IPS-11a (cell line): ENCODE measurements at regions not wholly inside any gene's neighbourhood (a gene's known extent, or its start where the extent isn't known, plus 50 kb on each side); places are given as distances from the start of the nearest gene placed in this dataset.
A peak's percentile ranks its signal among the peaks of the same experiment; 100 is the strongest.
"Not testable (repeated sequence)": the region's sequence is repeated elsewhere in the genome, so short reads cannot be mapped to it uniquely, and the experiment has no call there.

Experiments used
- H3K4me3 ChIP-seq: one replicate; pipeline ENCODE4 v1.5.1; 2013; ENCODE audit warnings: low read depth, low read length, control low read depth

- no peak overlapping the region for H3K4me3 ChIP-seq
Measured at GRCh38 chr6:37078814-37079213, 73.4 kb downstream of the FGD2 start.

GRCh38 chr6:37081042-37081607 lies 75.7 kb downstream of the FGD2 start:
- no peak overlapping the region for H3K4me3 ChIP-seq

GRCh38 chr6:37082390-37083130 lies 77.1 kb downstream of the FGD2 start:
- no peak overlapping the region for H3K4me3 ChIP-seq

DNA sequence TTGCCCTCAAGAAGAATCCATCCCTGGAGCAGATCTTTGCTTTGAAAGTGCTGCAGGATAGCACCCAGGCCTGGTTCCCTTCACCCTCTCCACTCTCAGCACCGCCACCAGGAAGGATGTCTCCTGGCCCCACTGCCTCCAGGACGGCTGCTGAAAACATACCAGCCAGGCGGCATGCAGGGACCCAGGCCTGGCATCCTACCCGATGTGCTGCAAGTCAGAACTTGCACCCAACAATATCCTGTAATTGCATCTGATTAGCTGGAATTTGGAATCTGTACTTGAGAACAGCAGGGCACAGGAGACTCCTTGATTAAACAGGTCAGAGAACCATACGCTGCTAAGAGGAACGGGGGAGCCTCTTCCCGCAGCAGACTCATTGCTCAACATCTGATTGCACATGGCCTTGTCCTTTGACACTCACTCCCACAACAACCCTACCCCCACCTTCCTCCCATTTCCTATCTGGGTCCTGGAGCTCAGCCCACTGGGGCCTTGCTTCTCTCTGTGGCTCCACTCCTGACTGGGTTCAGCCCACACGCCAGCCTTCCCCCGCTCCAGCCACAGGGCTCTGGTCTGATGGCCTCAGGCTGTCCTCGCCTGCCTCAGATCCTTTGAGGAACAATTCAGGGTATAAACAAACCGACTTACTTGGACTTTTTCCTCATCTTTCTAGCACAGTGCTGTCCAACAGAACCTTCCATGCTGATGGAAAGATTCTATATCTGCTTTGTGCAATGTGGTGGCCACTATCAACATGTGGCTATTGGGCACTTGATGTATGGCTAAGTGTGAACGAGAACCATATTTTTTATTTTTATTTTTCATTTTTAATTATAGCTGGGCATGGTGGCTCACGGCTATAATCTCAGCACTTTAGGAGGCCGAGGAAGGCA lies 78.0 kb downstream of the FGD2 start:
- H3K4me3 ChIP-seq, result no peak overlapping the region

GRCh38 chr6:37084665-37085064 lies 79.2 kb downstream of the FGD2 start:
- not testable (repeated sequence) for H3K4me3 ChIP-seq

- H3K4me3 ChIP-seq, result no peak overlapping the region
Measured at GRCh38 chr6:37085198-37085597, 79.7 kb downstream of the FGD2 start.

- H3K4me3 ChIP-seq, result no peak overlapping the region
Measured at GRCh38 chr6:37088897-37089296, 81.1 kb upstream of the PIM1 start.

DNA sequence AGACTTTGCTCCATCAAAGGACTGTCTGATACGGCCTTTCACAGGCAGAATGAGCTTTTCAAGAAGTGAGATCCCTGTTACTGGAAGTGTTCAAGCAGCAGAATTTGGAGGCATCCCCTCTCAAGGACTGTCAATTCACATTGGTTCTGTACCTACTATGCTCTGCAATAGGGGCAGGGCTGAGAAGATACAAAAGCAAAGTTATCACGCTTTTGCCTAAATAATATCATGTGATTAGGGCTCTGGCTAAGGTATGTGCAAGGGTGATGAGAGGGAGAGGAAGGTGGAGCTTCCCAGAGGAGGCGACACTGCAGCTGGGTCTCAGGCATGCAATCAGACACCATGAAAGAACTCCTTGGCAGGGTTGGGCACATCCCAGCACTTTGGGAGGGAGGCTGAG lies 80.2 kb upstream of the PIM1 start:
- H3K4me3 ChIP-seq, result no peak overlapping the region

DNA sequence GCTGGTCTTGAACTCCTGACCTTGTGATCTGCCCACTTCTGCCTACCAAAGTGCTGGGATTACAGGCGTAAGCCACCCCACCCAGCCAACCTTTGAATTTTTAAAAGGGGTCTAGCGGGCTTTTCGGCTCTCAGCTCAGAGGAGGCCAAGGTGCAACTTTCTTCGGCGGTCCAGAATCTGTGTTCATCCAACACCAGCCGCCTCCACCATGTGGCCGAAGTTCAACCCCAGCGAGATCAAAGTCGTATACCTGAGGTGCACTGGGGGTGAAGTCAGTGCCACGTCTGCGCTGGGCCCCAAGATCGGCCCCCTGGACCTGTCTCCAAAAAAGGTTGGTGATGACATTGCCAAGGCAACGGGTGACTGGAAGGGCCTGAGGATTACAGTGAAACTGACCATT lies 78.8 kb upstream of the PIM1 start:
- H3K4me3 ChIP-seq, result not testable (repeated sequence)

- not testable (repeated sequence) for H3K4me3 ChIP-seq
Measured at GRCh38 chr6:37091586-37091985, 78.4 kb upstream of the PIM1 start.

DNA sequence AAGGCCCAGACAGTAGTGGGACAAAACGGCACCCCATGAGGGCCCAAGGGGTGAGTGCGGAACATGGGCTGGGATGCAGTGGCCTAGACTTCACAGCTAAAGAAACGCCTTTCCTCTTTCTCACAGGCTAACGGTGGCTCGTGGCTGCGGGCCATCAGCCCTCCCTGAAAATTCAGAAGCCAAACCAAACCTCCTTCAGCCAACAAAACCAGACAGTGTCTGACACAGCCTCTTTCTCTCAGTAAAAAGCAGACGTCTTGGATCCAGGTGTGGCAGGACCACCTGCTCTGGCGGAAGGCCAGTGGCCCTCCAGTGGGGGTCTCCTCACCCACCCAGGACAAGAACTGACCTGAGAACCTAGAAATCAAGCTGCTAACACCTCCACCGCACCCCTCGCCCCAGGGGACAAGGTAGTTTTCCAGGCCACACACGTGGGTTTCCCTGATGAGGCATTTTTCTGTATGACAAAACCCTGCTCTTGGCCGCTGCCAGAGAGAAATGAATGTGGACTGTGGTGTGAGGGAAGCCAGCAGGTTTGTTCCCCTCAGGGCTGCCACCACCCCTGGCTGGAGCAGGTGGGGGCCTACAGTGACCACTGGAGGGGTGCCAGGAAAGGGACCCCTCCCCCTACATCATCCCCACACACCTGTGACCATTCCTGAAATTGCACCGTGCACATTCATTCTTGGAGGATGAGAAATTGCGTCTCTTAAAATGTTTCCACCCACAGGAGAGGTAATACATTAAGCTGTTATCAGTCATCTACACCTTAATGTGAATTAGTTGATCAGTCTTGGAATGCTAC lies 76.8 kb upstream of the PIM1 start:
- no peak overlapping the region for H3K4me3 ChIP-seq

- H3K4me3 ChIP-seq, result no peak overlapping the region
Measured at GRCh38 chr6:37093728-37094069, 76.3 kb upstream of the PIM1 start.

DNA sequence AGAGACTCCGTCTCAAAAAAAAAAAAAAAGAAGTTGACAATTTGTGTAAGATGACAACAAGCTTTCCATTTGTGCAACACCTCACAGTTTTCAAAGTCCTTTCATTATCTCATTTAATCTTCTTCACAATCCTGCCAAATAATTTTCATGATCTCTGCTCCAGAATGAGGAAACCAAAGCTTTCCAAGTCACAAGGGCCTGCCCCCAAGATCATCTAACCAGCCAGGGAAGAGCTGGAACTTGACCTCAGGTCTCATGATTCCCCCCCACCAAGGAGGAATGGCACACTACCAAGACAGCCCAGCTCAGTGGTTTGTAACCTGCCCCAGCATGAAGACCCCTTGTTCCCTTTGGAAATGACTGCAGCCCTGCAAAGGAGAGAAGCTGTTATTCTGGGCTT lies 74.0 kb upstream of the PIM1 start:
- H3K4me3 ChIP-seq, result no peak overlapping the region

DNA sequence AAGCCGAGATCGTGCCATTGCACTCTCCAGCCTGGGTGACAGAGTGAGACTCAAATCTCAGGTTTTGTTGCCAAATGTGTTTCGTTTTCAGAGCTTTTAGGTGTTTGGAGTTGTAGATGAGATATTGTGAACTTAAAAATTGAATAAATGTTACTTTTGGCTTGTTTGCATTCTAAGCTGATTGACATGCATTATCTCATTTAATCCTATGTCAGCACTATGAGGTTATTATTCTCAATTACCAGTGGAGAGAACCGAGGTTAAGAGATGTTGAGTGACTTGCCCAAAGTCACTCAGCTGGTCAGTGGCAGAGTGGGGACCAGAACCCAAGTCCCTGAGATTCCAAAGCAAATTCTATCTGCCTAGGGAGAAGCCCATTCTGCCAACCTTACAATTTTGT lies 72.6 kb upstream of the PIM1 start:
- H3K4me3 ChIP-seq, result no peak overlapping the region

- H3K4me3 ChIP-seq, result no peak overlapping the region
Measured at GRCh38 chr6:37099442-37099841, 70.5 kb upstream of the PIM1 start.

- no peak overlapping the region for H3K4me3 ChIP-seq
Measured at GRCh38 chr6:37100745-37101144, 69.2 kb upstream of the PIM1 start.

DNA sequence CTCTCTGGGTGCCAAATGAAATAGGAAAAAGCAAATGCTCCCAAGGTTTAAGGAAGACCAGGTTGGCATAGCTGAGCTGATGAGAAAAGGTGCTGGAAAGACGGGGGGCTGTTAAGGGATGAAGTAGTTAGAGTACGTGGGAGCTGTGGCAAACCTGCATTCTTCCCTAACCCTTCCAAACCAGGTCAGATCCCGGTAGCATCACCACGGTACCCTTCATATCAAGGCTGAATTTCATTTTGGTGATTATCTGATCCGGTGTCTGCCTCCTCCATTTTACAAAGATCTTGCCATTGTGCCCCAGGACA lies 68.0 kb upstream of the PIM1 start:
- H3K4me3 ChIP-seq, result no peak overlapping the region

DNA sequence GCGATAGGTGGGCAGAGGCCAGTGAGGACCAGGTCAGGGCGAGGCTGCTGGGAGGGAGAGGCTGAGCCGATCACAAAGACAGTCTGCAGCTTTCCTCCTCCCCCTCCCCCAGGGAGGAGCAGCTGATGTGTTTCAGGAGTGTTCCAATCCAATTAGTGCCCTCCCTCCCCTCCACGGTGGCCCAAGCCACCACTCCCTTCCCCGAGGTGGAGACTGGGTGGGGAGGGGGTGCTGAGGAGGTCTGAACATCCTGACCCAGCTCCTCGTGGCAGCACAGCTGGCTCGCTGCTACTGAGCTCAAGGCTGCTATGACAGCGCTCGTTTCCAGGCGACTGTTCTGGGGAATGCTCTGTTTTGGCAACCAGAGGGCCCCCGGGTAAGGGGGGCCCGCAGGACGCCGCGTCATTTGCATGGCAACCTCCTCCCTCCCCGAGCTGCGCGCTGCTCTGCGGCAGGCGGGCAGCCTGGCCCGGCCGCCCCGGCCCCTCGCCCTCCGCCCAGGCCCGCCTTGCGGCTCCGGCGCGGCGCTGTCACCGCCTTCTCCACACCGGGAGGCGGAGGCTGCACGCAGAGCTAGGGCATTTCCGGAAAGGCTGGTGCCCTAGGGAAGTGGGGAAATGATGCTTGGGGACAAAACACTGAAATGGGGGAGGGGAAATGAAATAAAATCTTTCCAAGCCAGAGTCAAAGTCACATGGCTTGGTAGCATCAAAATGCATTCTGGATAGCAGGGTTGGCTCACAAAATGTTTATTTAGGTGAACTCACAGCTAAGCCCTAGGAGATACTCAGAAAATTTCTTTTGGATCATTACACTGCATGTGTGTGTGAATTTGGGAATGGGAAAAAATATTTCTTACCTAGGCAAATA lies 67.4 kb upstream of the PIM1 start:
- peak overlapping the region; percentile 8 for H3K4me3 ChIP-seq

DNA sequence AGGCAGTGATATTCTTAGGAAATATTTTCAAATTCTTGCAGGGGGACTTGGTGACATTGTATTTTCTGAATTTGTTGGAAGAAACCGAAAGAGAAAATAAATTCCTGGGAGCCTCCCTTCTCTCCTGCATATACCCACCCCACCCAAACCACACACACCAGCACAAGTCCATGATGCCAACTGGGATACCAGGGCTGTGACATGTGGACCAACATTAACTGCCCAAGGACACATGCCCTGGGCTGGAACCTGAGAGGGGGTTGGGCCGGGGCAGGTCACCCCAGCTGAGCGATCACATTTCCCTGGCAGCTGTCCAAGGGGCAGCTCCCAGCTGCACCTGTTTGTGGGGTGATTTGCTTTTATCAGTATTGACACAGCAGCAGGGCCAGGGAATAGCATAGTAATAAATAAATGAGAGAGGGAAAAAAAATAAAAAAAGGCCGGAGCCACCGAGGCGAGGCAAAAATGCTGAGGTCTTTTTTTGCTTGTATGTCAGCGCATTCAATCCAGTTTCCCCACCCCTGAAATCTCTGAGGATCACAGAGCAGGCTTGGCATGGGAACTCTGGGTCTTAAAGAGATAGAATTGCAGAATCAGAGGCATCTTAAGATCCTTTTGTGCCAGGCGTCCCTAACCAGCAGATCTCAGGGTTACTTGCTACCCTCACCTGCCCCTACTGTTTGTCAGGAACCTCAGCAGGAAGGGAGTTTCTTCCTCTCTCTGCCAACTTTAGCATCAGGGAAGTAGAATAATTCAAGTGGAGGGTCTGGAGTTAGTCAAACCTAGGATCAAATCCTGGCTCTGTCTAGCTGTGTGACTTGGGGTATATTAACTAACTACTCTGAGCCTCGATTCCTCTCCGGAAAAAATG lies 66.5 kb upstream of the PIM1 start:
- H3K4me3 ChIP-seq, result peak overlapping the region; percentile 4

- H3K4me3 ChIP-seq, result no peak overlapping the region
Measured at GRCh38 chr6:37104824-37105147, 65.2 kb upstream of the PIM1 start.
